ENCODE measurements at regions not wholly inside any gene's neighbourhood (a gene's known extent, or its start where the extent isn't known, plus 50 kb on each side); places are given as distances from the start of the nearest gene placed in this dataset.

DNA sequence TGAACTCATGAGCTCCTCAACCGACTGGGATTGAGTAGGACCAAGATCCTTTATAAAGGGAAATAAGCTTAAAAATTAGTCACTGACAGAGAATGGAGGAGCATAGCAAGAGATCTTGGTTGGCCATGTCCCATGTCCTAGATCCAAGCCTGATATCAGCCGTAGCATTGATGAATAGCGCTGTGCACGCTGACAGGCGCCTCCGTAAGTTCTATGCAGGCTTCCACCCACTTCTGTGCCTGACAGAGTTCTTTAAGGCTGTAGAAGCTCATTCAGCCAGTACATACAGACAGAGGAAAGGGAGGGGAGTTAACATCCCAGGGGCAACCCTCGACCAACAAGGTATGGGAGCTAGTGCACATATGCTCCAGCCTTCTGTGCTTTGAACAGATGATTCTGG is 251.7 kb upstream of the TBC1D5 start:
- TF ChIP-seq, protein P1, sequence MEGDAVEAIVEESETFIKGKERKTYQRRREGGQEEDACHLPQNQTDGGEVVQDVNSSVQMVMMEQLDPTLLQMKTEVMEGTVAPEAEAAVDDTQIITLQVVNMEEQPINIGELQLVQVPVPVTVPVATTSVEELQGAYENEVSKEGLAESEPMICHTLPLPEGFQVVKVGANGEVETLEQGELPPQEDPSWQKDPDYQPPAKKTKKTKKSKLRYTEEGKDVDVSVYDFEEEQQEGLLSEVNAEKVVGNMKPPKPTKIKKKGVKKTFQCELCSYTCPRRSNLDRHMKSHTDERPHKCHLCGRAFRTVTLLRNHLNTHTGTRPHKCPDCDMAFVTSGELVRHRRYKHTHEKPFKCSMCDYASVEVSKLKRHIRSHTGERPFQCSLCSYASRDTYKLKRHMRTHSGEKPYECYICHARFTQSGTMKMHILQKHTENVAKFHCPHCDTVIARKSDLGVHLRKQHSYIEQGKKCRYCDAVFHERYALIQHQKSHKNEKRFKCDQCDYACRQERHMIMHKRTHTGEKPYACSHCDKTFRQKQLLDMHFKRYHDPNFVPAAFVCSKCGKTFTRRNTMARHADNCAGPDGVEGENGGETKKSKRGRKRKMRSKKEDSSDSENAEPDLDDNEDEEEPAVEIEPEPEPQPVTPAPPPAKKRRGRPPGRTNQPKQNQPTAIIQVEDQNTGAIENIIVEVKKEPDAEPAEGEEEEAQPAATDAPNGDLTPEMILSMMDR (IDR thresholded peaks at IDR 0.05; ENCODE audit: insufficient read depth, low read length): no peak
- TF ChIP-seq SPI1 (IDR thresholded peaks at IDR 0.05; ENCODE audit: borderline replicate concordance, low read depth): no peak

Measured in HL-60 (cell line).